GM12891 (cell line): ENCODE measurements at regions not wholly inside any gene's neighbourhood (a gene's known extent, or its start where the extent isn't known, plus 50 kb on each side); places are given as distances from the start of the nearest gene placed in this dataset.

Experiments used
- POLR2AphosphoS5 ChIP-seq: IDR thresholded peaks from 2 replicates; pipeline ENCODE4 v1.6.1; 2011; ENCODE audit warnings: low read depth, low read length, control low read depth
- TAF1 ChIP-seq: IDR thresholded peaks from 2 replicates; pipeline ENCODE4 v1.6.1; 2011; ENCODE audit warnings: low read depth, low read length, control low read depth

DNA sequence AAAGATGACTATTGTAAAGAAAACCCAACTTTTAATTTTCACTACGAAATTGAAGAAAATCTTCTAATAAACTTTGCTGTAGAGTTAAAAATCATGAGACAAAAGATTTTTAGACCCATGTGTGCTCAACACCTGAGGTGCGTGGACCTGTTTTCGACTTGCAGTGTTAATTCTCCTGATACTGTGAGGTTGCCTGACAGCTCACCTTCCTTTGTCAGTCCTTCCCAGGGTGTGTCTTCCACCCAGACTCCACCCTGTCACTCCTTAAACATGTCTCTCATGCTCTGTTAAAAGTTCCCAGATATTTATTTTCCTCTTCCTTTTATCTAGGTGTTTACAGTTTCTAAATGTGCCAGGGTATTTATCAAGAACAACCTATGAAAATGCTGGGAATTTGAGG is 151.3 kb upstream of the NT5E start:
- TF ChIP-seq TAF1 (no peak), POLR2AphosphoS5 (no peak)
